Pancreas (tissue), 10 donors: ENCODE measurements at regions not wholly inside any gene's neighbourhood (a gene's known extent, or its start where the extent isn't known, plus 50 kb on each side); places are given as distances from the start of the nearest gene placed in this dataset.

Experiments
- ATAC-seq, 4 donors: fragments of 200-7000 bp; cut with Tn5 transposase; one replicate each; pipeline versions ENCODE4 v1.8.0 to v1.9.1; 2020; ENCODE audit warnings: mild to moderate bottlenecking in 4 of 4, moderate library complexity in 4 of 4
- DNase-seq, 6 donors: peaks; one replicate each; pipeline ENCODE4 v3.0.0-alpha.2; 2020
- FAIRE-seq: peaks from 2 replicates; lab custom pipeline; 2012; peaks lifted over from hg19 to GRCh38; lab: Jason Lieb, UNC
- H3K27ac ChIP-seq, 4 donors: fragments of 200-600 bp; sonication (generic); 1 replicate in 3 of 4; 2 replicates in 1 of 4; pipeline versions ENCODE4 v1.5.0 to v1.8.0; 2020
- H3K27me3 ChIP-seq, 4 donors: fragments of 200-600 bp; one replicate each; pipeline ENCODE4 v1.8.0; 2021
- H3K36me3 ChIP-seq, 3 donors: fragments of 200-600 bp; sonication (generic) in 1 of 3; one replicate each; pipeline versions ENCODE4 v1.5.0 to v1.8.0; 2020 to 2021
- H3K4me1 ChIP-seq, 3 donors: fragments of 200-600 bp; one replicate each; pipeline ENCODE4 v1.8.0; 2021
- H3K4me3 ChIP-seq, 4 donors: fragments of 200-600 bp; sonication (generic) in 2 of 4; one replicate each; pipeline versions ENCODE4 v1.5.0 to v1.8.0; 2020 to 2021
- H3K9me3 ChIP-seq, 4 donors: fragments of 200-600 bp; one replicate each; pipeline ENCODE4 v1.8.0; 2021
- WGBS, 2 donors: extraction: QIAGEN DNeasy Blood & Tissue Kit; methylation state at CpG; one replicate each; pipeline ENCODE4 v1.1.7; 2013; 5-methylcytosine and 5-hydroxymethylcytosine counted together
- intact Hi-C, 3 donors: fragments of 100-400 bp; cut with DNase I; formaldehyde crosslinking; loops; one replicate each; pipeline versions ENCODE4 v1.11.1 to v1.14.2; 2022
- TF ChIP-seq, protein P1 (sequence below), 4 donors: fragments of 200-600 bp; sonication (generic) in 3 of 4; IDR thresholded peaks; one replicate each; pipeline versions ENCODE4 v1.5.0 to v1.8.0; 2021; ENCODE audit warnings: antibody characterized with exemption in 4 of 4
- donor health status: healthy with polysubstance abuse.
- donor health status: DM: no; HTN: no; CAD: no; lungs with moderate emphysema.
- donor health status: DM: no; HTN: no; CAD: no.
- donor health status: control.
- donor health status: control.
- donor health status: Bipolar disorder and iron deficiency.
- donor health status: DM: yes; HTN: yes; CAD: no.
- donor health status: DM: no; HTN: no; CAD: no.
- donor health status: DM: no; HTN: no; CAD: no.
- donor health status: DM: yes; HTN: yes; CAD: no.

DNA sequence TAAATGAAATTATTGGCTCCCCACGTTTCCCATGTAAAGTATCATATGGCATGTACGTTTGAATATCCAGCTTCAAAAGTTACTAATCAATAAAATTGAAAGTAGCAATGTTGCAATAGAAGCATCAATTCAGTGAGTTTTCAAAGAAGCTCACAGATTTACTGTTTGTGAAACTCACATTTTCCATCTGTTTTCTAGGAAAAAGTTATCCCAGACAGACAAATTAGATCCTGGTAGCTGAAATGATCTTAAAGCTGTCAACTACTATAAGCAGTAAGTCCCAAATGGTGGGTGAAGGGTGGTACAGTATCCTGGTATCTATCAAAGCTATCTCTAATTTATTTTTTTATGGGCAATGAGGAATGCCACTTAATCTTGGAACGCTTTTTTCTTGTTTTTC is 60.7 kb upstream of the MXRA5 start:
- ATAC-seq (no peak), FAIRE-seq (no peak)
- 57 to 67% methylated on average over 3 of the region's 3 CpGs for WGBS, 2 donors

DNA sequence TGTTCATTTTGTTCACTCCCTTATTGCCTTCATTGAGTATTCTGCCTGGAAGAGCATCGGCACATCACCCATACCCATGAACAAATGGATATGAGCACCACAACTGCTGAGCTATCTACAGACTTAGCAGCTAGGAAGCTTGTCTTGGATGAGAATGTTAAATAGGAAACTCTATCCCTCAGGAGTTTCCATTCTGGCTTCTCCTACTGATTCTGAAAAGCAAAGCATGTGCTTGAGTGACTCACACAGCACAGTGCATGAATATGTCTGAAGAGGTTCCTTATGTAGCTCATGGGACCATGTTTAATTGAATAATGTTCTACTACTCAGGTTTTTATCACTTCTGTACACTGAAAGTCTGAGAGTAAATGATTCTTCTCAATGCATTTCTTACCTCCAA is 57.3 kb upstream of the MXRA5 start:
- Histone ChIP-seq H3K27ac (no peak overlapping the region), H3K36me3 (no peaks in the 10 kb centered on the region), H3K4me1 (no peaks in the 10 kb centered on the region), H3K27me3 (peaks cover 0 to 4% (median 0%) of the 10 kb centered on the region in 4 donors), H3K4me3 (no peak overlapping the region), H3K9me3 (no peaks in the 10 kb centered on the region)
- 92 to 100% methylated on average over 1 of the region's 1 CpG for WGBS, 2 donors
- TF ChIP-seq, protein P1, sequence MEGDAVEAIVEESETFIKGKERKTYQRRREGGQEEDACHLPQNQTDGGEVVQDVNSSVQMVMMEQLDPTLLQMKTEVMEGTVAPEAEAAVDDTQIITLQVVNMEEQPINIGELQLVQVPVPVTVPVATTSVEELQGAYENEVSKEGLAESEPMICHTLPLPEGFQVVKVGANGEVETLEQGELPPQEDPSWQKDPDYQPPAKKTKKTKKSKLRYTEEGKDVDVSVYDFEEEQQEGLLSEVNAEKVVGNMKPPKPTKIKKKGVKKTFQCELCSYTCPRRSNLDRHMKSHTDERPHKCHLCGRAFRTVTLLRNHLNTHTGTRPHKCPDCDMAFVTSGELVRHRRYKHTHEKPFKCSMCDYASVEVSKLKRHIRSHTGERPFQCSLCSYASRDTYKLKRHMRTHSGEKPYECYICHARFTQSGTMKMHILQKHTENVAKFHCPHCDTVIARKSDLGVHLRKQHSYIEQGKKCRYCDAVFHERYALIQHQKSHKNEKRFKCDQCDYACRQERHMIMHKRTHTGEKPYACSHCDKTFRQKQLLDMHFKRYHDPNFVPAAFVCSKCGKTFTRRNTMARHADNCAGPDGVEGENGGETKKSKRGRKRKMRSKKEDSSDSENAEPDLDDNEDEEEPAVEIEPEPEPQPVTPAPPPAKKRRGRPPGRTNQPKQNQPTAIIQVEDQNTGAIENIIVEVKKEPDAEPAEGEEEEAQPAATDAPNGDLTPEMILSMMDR (IDR thresholded peaks at IDR 0.05) = no peak
- ATAC-seq (peak in 1 of 4 donors; percentile 33), FAIRE-seq (peak; percentile 57), DNase-seq (no peak)
- intact Hi-C loops = no loop called here

More for the DNA sequence above, 60.7 kb upstream of the MXRA5 start:
- Histone ChIP-seq H3K27me3 (peaks cover 0 to 4% (median 0%) of the 10 kb centered on the region in 4 donors), H3K4me1 (no peaks in the 10 kb centered on the region), H3K9me3 (no peaks in the 10 kb centered on the region), H3K36me3 (no peaks in the 10 kb centered on the region), H3K27ac (no peak overlapping the region), H3K4me3 (no peak overlapping the region)
- no peak for DNase-seq
- TF ChIP-seq, protein P1 (IDR thresholded peaks at IDR 0.05) = no peak
- intact Hi-C loops = no loop called here
